Hematopoietic multipotent progenitor cell treated with erythropoietin and hydrocortisone succinate and interleukin-3 and kit ligand, for 4 days (in vitro differentiated cells): ENCODE measurements at regions not wholly inside any gene's neighbourhood (a gene's known extent, or its start where the extent isn't known, plus 50 kb on each side); places are given as distances from the start of the nearest gene placed in this dataset.

Source experiments
- DNase-seq: peaks from one replicate; pipeline ENCODE4 v3.0.0-alpha.2; 2015

GRCh38 chr11:56932572-56933220 lies 56.0 kb upstream of the OR5AK2 start:
- no peak for DNase-seq

GRCh38 chr11:56923116-56923515 lies 65.6 kb upstream of the OR5AK2 start:
- no peak for DNase-seq

- no peak for DNase-seq
Measured at GRCh38 chr11:56922421-56922820, 66.3 kb upstream of the OR5AK2 start.

- no peak for DNase-seq
Measured at GRCh38 chr11:56917708-56918400, 70.9 kb upstream of the OR5AK2 start.

GRCh38 chr11:56916587-56916986 lies 72.1 kb upstream of the OR5AK2 start:
- no peak for DNase-seq

GRCh38 chr11:56916162-56916561 lies 72.6 kb upstream of the OR5AK2 start:
- no peak for DNase-seq

GRCh38 chr11:56911312-56911711 lies 77.4 kb upstream of the OR5AK2 start:
- no peak for DNase-seq

GRCh38 chr11:56910785-56911184 lies 77.9 kb upstream of the OR5AK2 start:
- DNase-seq: no peak

GRCh38 chr11:56910046-56910773 lies 78.5 kb upstream of the OR5AK2 start:
- DNase-seq: no peak

- DNase-seq: no peak
Measured at GRCh38 chr11:56909563-56909962, 79.2 kb upstream of the OR5AK2 start.

- no peak for DNase-seq
Measured at GRCh38 chr11:56909080-56909479, 79.6 kb upstream of the OR5AK2 start.

- DNase-seq: no peak
Measured at GRCh38 chr11:56906683-56907148, 82.0 kb upstream of the OR5AK2 start.

GRCh38 chr11:56905936-56906335 lies 82.8 kb upstream of the OR5AK2 start:
- no peak for DNase-seq

GRCh38 chr11:56905442-56905841 lies 83.3 kb upstream of the OR5AK2 start:
- DNase-seq: no peak

GRCh38 chr11:56898856-56899255 lies 89.9 kb upstream of the OR5AK2 start:
- no peak for DNase-seq

GRCh38 chr11:56890584-56891305 lies 98.0 kb upstream of the OR5AK2 start:
- no peak for DNase-seq

GRCh38 chr11:56889986-56890385 lies 98.7 kb upstream of the OR5AK2 start:
- DNase-seq: no peak

- no peak for DNase-seq
Measured at GRCh38 chr11:56887940-56888339, 100.8 kb upstream of the OR5AK2 start.

- DNase-seq: no peak
Measured at GRCh38 chr11:56886455-56886854, 102.3 kb upstream of the OR5AK2 start.

GRCh38 chr11:56885854-56886253 lies 102.9 kb upstream of the OR5AK2 start:
- no peak for DNase-seq

GRCh38 chr11:56885177-56885576 lies 103.5 kb upstream of the OR5AK2 start:
- DNase-seq: no peak

GRCh38 chr11:56883371-56883987 lies 105.2 kb upstream of the OR5AK2 start:
- no peak for DNase-seq
